Frontal cortex (tissue), 3 donors: ENCODE measurements at regions not wholly inside any gene's neighbourhood (a gene's known extent, or its start where the extent isn't known, plus 50 kb on each side); places are given as distances from the start of the nearest gene placed in this dataset.
"Not testable (repeated sequence)": the region's sequence is repeated elsewhere in the genome, so short reads cannot be mapped to it uniquely, and the experiment has no call there.

Experiments used
- DNase-seq, 2 donors: peaks; one replicate each; pipeline ENCODE4 v3.0.0; 2012; ENCODE audit warnings: low spot score in 2 of 2
- FAIRE-seq: peaks from 2 replicates; lab custom pipeline; 2012; peaks lifted over from hg19 to GRCh38; lab: Jason Lieb, UNC
- donor health status: control.
- donor health status: control.
- donor health status: control.

DNA sequence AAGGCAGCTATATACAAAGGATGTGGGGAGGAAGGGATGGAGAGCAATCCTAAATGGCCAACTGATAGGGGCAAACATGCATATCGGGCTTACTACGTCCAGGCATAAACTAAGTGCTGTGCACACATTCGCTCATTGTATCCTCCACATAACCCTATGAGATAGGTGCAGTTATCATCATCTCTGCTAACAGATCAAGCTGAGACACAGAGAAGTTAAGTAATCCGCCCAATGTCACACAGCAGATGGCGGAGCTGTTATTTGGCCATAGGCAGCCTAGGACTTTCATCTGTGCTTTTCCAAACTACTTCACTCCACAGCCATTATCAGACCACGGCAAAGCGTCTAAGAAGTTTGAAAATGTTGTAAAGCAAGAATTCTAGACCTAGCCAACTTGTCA lies 197.5 kb downstream of the RGS3 start:
- DNase-seq (no peak), FAIRE-seq (no peak)

DNA sequence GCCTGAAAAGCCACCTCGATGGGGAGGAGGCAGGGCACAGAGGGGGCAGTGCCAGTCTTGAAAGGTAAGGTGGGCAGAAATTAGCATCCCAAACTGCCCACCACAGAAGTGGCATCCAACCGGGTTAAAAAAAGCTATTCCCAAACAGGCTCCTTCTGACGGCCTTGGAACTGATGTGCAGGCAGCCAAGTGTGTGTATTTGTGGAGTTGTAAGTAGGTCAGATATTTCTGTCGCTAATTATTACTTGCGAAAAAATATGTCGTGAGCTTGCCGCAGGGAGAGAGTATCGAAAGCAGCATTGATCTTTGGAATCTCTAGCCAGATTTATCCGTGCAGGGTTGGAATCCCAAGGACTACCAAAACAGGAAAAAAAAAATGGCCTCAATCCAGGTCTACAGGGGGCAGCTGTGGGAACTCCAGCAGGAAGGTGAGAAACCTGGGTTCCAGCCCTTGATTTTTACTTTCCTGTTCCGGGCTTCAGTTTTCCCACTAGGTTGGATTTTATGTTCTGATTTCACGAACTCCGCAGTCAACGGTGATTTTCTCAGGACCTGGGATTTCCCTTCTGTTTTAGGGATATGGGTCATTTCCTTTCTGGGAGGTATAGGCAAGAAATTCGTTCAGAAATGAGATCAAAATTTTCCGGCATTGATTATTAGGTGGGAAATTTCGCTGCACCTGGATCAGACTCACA lies 200.8 kb downstream of the RGS3 start:
- FAIRE-seq (no peak), DNase-seq (no peak)

GRCh38 chr9:113665064-113665463 lies 201.5 kb downstream of the RGS3 start:
- DNase-seq (no peak), FAIRE-seq (no peak)

- FAIRE-seq (no peak), DNase-seq (no peak)
These were observed 202.2 kb downstream of the RGS3 start for GRCh38 chr9:113665756-113666155.

DNA sequence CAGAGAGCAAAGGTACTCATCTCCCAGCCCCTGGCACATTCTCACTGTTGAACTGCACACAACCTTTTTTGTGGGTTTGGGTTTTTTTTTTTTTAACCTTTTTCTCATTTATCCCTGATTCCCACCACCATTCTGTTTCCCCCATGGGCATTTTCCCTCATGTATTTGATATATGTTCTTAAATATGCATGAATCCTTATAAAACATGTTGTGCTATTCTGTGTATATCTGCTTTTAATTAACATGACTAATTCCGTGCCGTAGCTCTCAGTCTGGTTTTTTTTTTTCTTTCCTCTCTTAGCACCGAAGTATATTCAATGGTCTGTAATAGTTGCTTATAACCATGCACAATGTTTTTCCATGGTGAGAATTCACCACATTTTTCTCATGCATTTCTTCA lies 204.5 kb downstream of the RGS3 start:
- no peak for DNase-seq
- FAIRE-seq: no peak

GRCh38 chr9:113669522-113670115 lies 206.1 kb downstream of the RGS3 start:
- no peak for DNase-seq
- FAIRE-seq: no peak

DNA sequence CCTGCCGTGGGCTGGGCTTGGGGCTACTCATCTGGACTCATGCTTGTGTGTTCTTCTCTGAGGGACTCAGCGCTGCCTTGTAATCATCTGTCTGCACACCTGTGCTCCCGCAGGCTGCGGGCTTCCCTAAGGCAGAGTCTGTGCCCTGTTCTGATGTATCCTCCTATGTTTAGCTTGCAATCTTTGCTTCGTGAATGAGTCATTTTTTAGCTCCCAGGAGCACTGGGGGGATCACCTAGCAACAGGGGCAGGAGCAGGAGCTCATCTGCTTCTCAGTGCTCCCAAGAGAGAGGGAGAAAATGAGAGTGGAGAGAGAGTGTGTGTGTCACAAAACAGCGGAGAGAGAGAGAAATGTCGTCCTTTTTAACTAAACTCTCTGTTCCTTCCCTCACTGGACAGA lies 202.4 kb upstream of the ZNF618 start:
- DNase-seq (no peak), FAIRE-seq (no peak)

- FAIRE-seq: no peak
- no peak for DNase-seq
These were observed 201.7 kb upstream of the ZNF618 start for GRCh38 chr9:113674436-113674835.

DNA sequence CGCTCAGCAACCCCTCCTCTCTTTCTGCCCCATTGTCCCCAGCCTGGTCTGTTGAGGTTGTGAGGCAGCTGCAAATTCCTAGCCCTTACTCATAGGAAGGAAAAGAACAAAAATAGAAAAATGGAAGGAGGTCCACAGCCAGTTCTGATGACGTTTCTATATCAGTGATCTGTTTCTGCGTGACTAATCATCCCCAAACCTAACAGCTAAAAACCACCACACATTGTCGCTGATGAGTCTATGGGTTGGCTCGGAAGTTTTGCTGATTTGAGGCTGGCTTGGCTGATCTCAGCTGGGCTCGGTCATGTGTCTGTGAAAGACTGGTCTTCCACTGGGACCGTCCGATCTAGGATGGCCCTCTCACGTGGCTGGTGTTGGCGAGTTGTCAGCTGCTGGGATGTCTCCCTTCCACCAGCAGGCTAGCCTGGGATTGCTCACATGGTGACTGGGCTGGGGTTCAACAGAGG lies 200.6 kb upstream of the ZNF618 start:
- FAIRE-seq (no peak), DNase-seq (no peak)

DNA sequence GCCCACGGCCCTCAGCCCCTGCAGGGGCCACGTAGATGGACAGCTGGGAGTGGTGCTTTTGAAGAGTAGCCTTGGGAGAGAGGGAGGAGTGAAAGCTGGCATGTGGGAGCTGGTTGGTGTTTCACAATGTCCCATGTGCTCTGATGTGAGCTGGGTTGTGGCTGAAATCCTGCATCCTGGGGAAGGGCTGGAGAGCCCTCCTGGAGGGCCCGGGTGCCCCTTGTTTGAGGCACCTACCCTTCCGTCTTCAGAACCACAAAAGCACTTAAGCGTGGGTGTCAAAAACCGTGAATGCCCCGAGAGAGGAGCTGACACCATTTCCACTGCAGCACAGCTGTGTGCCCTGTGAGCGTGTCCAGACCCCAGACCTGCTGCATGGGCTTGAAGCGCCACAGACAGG lies 199.1 kb upstream of the ZNF618 start:
- DNase-seq (no peak), FAIRE-seq (no peak)

GRCh38 chr9:113677569-113677968 lies 198.5 kb upstream of the ZNF618 start:
- no peak for DNase-seq
- FAIRE-seq: no peak

DNA sequence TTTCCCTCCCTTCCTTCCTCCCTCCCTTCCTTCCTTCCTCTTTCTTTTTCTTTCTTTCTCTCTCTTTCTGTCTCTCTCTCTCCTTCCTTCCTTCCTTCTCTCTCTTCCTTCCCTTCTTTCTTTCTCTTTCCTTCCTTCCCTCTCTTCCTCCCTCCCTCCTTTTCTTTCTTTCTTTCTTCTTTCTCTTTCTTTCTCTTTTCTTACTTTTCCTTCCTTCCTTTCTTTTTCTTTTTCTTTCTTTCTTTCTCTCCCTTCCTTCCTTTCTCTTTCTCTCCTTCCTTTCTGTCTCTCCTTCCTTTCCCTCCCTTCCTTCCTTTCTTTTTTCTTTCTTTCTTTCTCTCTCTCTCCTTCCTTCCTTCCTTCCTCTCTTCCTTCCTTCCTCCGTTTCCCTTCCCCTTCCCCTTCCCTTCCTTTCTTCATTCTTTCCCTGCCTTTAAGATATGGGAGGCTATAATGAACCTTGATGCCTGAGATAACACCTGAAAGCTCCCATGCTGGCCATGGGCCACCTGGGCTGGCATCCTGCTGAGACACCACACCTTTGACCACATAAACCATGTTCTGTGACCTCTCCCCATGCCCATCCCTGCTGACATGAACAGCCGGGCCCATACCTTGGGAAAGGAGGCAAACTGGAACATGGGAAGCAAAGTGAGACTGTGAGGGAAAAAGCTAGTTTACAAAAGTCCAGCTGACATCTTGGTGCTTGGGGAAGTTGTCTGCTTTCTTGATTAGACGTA lies 197.8 kb upstream of the ZNF618 start:
- DNase-seq (no peak), FAIRE-seq (no peak)

DNA sequence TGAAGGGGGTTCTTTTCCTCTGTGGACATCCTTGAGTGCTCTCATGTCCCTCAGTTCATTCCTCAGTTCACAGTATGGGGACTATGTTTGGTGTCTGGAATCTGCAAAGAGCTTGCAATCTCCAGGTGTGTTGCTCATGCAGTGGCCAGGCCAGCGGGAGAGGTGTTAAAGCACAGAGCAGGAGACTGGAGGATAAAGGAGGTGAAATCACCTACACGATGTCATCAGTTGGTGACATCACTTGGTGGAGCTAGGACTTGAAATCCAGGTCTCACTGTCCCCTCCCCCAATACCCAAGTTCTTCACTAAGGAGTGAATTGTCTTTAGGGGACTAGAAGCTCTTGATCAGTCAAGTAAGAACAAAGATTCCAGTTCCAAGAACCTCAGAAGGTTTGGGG lies 197.3 kb upstream of the ZNF618 start:
- FAIRE-seq: no peak
- no peak for DNase-seq

GRCh38 chr9:113682297-113682771 lies 193.8 kb upstream of the ZNF618 start:
- DNase-seq: peak; percentile 37 to 67
- FAIRE-seq: peak; percentile 17

DNA sequence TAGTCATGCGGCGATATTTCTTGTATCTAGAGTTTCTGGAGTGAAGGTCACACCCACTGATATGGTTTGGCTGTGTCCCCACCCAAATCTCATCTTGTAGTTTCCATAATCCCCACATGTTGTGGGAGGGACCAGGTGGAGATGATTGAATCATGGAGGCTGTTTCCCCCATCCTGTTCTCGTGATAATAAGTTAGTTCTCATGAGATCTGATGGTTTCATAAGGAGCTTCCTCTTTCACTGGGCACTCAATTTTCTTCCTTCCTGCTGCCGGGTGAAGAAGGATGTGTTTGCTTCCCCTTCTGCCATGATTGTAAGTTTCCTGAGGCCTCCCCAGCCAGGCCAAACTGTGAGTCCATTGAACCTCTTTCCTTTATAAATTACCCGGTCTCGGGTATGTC lies 190.5 kb upstream of the ZNF618 start:
- FAIRE-seq: not testable (repeated sequence)

DNA sequence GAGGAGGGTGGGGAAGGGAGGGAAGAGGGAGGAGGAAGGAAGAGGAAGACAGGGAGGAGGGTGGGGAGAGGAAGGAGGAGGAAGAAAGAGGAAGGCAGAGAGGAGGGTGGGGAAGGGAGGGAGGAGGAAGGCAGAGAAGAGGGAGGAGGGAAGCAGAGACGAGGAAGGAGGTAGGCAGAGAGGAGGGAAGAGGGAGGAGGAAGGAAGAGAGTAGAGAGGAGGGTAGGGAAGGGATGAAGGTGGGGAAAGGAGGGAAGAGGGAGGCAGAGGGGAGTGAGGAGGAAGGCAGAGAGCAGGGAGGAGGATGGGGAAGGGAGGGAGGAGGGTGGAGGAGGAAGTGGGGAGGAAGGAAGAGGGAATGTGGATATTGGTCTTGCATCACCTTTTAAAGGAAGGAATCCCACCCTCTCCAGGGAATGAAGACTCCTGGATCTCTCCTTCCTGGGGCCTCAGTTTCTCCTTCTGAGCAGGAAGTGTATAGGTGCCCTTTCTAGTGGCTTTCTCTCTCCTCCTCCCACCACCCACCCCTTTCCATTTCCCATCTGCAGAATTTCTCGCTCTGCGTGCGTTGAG lies 188.9 kb upstream of the ZNF618 start:
- DNase-seq: no peak

More for the DNA sequence above, 190.5 kb upstream of the ZNF618 start:
- not testable (repeated sequence) for DNase-seq

GRCh38 chr9:113687680-113688371 lies 188.3 kb upstream of the ZNF618 start:
- FAIRE-seq (no peak), DNase-seq (peak in 1 of 2 donors; percentile 28)

More for the DNA sequence above, 188.9 kb upstream of the ZNF618 start:
- FAIRE-seq: no peak

GRCh38 chr9:113690055-113690740 lies 185.9 kb upstream of the ZNF618 start:
- no peak for FAIRE-seq

DNA sequence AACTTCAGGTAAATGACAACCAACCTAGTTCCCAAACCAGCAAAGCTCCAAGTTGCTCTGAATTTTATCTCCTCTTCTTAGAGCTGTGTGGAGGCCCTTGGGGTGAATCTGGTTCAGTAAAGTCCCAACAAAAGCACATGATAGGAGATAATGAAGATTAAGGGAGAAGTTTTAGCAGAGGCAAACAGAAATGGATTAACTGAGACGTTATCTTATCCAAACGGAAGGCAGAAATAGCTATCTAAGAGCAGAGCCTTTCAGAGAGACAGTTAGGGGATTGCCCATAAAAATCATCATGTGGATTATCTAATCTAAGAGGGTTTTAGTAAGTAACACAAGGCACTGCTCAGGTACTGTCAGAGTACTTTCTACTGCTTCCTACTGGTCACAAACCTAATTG lies 183.9 kb upstream of the ZNF618 start:
- DNase-seq (no peak), FAIRE-seq (no peak)

More at GRCh38 chr9:113690055-113690740, 185.9 kb upstream of the ZNF618 start:
- no peak for DNase-seq
